GM19043 (cell line): ENCODE measurements at regions not wholly inside any gene's neighbourhood (a gene's known extent, or its start where the extent isn't known, plus 50 kb on each side); places are given as distances from the start of the nearest gene placed in this dataset.

ENCODE experiments used
- ATAC-seq: cut with Tn5 transposase; IDR thresholded peaks from one replicate; pipeline ENCODE4 v1.9.1; 2021; ENCODE audit warnings: low read depth; ENCODE audit not compliant: unreplicated experiment

- no peak for ATAC-seq
Observed at GRCh38 chr12:58131986-58132755, 190.8 kb downstream of the ATP23 start.

- ATAC-seq: no peak
Observed at GRCh38 chr12:58138424-58138823, 197.1 kb downstream of the ATP23 start.

DNA sequence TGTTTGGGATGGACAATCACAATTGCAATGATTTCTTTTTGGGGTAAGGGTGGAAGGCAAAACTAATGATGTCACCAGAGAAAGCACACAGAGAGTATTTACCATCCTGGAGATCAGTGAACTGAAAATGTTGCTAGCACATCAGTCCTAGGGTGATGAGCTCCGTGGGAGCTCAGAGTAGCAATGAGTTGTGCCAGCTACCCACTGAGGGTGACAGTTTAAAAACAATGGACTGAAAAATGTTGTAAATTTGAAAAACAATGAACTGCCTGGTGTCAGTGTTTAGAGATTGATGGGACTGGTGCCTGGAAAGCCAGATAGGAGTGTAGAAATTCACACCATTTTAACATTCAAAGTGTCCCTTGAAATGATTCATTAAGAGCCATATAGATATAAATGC lies 198.5 kb downstream of the ATP23 start:
- no peak for ATAC-seq

DNA sequence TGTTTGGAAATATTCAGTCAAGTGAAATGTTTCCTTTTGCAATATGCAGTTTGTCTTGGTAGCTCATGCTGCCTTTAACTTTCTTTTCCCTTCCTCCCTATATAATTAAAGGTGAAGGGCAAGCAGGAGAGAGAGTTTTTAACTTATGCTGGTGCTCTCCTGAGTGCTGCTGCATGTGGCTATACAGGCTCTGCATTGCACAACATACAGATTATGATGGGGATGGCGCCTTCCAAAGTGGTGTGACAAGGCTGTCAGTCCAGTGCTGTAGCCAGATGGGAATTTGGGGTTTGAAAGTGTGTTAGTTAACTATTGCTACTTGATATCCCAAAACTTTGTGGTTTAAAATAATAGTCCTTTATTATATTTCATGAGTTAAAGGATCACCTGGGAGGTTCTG lies 199.0 kb downstream of the ATP23 start:
- no peak for ATAC-seq

DNA sequence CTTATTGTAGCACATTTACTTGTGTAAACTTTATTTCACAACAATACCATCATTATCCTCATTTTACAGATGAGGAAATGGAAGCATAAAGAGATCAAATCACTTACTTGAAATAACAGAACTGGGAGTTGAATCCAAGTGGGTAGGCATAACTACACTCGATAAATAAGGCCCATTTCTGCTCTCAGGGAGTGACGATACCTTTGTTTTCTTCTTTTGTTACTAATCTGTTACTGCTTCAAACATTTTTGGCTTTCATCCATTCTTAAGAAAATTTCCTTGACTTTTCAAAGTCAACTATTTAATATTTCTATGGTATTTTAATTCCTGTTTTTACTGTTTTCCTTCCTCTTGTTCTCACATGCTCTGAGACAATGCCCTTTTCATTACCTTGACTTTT lies 201.6 kb downstream of the ATP23 start:
- ATAC-seq: no peak

DNA sequence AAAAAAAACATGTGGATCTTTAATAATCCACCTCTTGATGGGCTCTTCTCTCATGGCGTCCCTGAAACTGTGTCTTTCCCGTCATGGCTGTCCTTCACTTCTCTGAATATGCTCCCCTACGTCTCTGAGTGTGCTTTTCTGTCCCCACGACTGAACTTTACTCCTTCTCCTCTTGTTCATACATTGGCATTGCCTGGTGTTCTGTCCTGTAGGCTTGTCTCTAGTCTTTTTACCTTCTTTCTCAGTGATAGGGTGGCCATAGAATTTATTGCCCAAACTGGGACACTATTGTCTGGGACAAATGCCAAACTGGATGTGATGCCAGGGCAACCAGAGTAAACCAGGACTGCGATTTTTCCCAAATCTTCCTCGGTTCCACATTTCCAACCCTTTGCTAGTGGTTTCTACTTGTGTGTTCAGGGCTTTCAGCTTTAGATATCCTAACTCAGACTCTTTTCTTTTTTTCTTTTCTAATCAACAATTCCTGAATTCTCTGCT lies 202.2 kb downstream of the ATP23 start:
- ATAC-seq: no peak

DNA sequence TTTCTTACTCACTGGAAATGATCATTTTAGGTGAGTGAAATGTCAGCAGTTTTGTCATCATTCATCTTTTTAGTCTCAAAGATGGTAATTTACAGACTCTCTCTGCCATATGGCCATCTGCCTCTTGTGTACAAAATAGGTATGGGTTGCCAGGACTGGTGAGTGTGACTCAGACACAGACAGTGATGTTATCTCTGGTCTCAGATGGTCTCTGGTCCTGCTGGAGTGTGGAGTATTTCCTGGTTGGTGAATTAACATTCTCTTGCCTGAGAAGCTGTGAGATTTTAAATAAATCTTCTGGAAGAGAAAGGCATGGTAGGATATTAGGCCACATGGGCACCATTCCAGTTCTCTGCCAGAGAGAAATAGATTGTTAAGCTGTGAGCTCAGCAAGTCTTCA lies 207.0 kb downstream of the ATP23 start:
- ATAC-seq: no peak

GRCh38 chr12:58148976-58149375 lies 207.6 kb downstream of the ATP23 start:
- ATAC-seq: no peak

DNA sequence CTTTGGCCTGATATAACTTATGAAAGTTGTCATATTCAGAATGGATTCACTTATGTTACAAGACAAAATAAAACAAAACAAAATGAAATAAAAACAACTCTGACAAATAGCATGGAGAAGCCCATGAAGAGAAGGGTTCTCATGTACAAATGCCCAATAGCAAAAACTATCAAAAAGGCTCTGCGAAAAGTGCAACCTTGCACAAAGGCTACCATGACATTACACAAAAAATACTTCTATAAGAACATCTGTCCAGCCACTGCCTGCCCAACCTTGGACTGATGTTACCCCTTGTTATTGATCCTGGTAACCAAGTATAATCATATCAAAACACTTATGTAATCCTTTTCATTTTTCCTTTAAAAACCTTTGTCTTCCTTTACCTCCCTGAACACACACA lies 213.0 kb downstream of the ATP23 start:
- no peak for ATAC-seq

GRCh38 chr12:58156697-58157096 lies 215.3 kb downstream of the ATP23 start:
- no peak for ATAC-seq

GRCh38 chr12:58159941-58160340 lies 218.6 kb downstream of the ATP23 start:
- ATAC-seq: no peak

DNA sequence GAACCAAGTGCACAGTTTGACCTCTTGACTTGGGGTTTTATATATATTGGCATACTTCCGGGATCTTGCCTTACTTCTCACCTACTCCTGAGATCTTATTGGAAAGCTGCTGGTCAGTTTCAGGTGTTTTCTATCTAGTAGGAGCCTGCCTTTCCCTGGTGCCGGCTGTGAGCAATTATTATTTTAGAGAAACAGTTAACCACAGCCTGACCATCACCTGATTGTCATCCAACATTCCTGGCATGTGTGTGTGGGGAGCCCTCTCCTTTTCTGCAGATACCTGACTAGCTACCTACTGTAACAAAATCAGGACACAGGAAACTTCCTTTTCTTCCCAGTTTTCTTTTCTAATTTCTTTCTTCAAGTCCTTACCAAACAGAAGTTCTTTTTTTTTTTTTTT lies 220.4 kb downstream of the ATP23 start:
- ATAC-seq: no peak

DNA sequence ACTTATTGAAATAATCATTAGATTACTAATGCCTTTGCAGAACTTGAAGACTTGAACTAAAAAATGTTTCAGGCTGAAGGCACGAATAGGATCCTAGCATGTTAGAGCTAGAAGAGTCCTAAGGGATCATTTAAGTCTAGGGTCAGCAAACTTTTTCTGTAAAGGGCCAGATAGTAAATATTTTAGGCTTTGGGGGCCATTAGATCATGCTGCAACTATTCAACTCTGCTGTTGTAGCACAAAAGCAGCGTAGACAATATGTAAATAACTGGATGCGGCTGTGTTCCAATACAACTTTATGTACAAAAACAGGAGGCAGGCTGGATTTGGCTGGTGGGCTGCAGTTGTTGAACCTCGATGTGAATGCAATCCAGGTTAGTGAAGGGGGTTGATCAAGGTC lies 221.7 kb downstream of the ATP23 start:
- no peak for ATAC-seq

DNA sequence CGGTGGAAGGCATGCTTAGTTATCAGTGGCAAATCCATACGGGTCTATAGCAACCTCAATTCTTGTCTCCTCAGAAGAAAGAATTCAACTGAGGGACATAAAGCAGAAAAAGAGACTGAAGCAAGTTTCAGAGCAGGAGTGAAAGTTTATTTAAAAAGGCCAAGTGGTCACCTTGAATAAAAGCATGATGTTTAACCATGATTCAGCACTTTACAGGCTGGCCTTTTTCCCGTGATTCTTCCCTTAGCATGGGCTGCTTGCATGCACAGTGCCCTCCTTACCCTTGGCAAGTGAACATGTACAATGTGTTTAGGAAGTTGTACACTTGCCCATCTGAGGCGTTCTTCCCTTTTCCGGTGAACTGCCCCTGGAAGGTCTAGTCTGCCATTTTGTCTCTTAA lies 225.3 kb downstream of the ATP23 start:
- ATAC-seq: no peak

DNA sequence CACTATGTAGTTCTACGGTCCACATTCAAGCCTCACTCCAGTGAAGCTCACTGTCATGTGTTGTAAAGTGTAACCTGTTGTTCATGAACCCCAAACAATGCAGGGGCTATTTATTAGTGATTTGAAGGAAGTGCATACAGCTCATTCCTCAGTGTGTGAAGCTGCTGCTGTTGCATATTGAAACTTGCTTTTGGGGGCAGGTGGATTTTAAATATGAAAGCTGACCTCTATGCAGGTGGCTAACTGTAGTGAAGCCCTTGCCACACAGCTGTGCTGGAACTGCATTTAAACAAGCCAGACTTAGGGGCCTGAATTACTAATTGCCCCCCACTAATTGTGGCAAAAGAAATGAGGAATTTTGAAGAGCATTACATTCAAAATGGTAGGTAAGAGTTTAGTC lies 226.3 kb downstream of the ATP23 start:
- no peak for ATAC-seq

DNA sequence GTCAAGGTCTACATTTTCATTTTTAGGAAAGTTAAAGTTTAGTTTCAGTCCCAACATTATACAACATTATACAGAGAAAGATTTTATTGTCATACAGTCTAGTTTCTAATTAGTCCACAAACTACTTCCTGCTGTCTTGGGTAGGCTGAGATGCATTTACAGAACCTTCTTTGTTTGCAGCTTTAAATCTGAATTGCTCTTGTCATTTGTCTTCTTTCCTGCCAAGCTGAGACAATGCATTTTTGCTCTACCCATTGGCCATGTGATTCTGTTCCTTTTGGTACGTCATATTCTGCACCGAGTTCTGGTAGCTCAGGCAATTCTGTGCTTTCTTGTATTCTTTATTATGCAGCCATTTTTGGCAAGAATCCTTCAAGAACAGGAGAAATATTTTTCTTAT lies 228.5 kb downstream of the ATP23 start:
- ATAC-seq: no peak

- no peak for ATAC-seq
Observed at GRCh38 chr12:58171914-58172313, 230.5 kb downstream of the ATP23 start.

DNA sequence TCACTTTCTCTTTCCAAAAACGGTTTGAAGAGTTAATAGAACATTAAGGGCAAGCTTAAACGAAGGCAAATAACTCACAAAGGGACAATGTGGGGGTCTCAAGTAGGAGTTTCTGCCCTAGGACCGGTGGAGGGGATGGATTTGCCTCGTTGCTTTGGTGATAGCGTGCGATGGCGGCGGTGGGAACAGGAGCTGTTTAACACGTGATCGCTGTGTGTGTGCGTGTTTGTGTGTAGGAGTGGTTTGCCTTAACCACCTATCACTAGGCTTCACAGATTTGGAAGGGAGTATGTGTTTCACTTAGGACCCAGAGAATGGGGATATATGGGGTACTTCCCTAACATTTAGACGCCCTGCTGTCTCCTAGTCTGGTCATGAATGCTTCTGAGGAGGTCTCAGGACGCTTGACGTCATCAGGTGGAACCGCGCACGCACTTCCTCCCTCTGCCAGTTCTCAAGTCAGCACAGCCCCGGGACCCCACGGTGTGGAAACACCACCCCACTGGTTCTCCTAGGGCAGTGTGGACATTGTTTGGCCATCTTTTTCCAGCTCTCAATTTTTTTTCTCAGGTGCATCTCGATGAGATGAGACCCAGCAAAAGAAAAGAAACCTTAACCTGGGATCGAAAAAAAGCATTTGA lies 231.2 kb downstream of the ATP23 start:
- ATAC-seq: no peak

GRCh38 chr12:58174316-58174715 lies 232.9 kb downstream of the ATP23 start:
- ATAC-seq: no peak

DNA sequence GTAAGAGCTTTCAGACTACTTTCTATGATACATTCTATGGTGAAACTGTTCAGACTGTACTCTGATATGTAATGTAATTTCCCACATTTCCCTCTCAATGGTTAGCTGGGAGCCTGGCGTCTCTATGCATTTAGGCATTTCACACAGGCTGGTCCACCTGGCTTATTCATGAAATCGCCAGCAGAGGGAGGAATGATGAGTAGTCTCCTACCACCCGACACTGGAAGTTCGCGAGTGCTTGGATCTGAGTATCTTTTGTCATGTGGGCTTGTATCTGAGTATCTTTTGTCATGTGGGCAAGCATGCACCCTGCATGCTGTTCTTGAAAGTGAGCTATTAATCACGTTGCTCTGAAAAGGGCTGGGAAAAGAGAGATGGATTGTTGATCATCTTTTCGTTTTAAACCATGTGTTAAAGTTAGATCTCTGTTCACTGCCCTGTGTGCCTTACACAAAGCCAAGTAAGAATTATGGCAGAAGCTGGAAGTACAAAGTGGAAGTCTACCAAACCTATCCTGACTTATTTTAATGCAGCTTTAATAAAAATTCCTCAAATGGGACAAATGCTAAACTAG lies 235.0 kb downstream of the ATP23 start:
- ATAC-seq: no peak

GRCh38 chr12:58177366-58177765 lies 236.0 kb downstream of the ATP23 start:
- ATAC-seq: no peak

- ATAC-seq: no peak
Observed at GRCh38 chr12:58184212-58184611, 242.8 kb downstream of the ATP23 start.
